ENCODE measurements at regions not wholly inside any gene's neighbourhood (a gene's known extent, or its start where the extent isn't known, plus 50 kb on each side); places are given as distances from the start of the nearest gene placed in this dataset.

DNA sequence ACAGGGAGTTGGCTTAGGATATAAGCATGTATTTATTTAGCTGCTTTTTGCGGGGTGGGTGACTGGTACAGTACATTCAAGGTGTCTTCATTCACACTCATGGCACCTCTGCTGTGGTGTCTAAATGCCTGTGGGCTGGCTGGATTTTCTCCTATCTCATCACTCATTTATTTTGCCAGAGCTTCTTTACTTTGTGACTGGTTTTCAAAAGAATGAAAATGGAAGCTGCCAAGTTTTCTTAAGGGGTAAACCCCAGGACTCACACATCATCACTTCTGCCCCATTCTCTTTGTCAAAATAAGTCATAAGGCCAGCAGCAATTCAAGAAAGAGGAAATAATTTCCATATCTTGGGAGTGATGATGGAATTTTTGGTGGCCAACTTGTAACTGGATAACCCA, 493.4 kb upstream of the ALCAM start:
- TF ChIP-seq, protein P1, sequence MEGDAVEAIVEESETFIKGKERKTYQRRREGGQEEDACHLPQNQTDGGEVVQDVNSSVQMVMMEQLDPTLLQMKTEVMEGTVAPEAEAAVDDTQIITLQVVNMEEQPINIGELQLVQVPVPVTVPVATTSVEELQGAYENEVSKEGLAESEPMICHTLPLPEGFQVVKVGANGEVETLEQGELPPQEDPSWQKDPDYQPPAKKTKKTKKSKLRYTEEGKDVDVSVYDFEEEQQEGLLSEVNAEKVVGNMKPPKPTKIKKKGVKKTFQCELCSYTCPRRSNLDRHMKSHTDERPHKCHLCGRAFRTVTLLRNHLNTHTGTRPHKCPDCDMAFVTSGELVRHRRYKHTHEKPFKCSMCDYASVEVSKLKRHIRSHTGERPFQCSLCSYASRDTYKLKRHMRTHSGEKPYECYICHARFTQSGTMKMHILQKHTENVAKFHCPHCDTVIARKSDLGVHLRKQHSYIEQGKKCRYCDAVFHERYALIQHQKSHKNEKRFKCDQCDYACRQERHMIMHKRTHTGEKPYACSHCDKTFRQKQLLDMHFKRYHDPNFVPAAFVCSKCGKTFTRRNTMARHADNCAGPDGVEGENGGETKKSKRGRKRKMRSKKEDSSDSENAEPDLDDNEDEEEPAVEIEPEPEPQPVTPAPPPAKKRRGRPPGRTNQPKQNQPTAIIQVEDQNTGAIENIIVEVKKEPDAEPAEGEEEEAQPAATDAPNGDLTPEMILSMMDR (IDR thresholded peaks at IDR 0.05) = no peak
- TF ChIP-seq ZFX (IDR thresholded peaks at IDR 0.05; ENCODE audit: borderline replicate concordance) = no peak

Data from 22Rv1 (cell line).